ENCODE measurements at regions not wholly inside any gene's neighbourhood (a gene's known extent, or its start where the extent isn't known, plus 50 kb on each side); places are given as distances from the start of the nearest gene placed in this dataset.
"Not testable (repeated sequence)": the region's sequence is repeated elsewhere in the genome, so short reads cannot be mapped to it uniquely, and the experiment has no call there.

DNA sequence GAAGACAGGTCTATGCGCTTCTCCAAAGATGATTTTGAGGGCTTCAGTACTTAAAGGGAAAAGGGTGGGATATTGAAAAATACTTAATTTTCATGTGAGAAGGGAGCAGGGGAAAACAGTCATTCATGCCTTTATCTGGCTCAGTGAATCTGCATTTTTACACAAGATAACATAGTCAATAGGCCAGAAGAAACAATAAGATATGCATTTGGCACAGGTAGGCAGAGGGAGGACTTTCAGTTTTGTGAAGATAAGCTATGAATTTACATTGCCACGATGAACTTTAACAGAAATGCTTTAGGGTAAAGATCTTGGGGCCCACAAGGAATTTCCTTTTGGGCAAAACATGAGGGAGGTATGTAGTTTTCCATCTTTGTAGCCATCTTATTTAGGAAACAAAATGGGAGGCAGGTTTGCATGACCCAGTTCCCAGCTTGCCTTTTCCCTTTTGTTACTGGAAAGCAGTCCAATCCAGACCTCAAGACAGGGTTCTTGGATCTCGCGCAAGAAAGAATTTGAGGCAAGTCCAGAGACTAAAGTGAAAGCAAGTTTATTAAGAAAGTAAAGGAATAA lies 504.2 kb downstream of the IGSF11 start:
- Mint-ChIP-seq H3K4me1 (no peaks in the 10 kb centered on the region), H3K27me3 (ENCODE audit: low read depth, poor library complexity) (no peaks in the 10 kb centered on the region), H3K36me3 (ENCODE audit: low read depth) (no peaks in the 10 kb centered on the region), H3K27ac (no peak overlapping the region), H3K9me3 (no peaks in the 10 kb centered on the region), H3K4me3 (no peak overlapping the region)
- DNase-seq = no peak
- TF ChIP-seq, protein P1, sequence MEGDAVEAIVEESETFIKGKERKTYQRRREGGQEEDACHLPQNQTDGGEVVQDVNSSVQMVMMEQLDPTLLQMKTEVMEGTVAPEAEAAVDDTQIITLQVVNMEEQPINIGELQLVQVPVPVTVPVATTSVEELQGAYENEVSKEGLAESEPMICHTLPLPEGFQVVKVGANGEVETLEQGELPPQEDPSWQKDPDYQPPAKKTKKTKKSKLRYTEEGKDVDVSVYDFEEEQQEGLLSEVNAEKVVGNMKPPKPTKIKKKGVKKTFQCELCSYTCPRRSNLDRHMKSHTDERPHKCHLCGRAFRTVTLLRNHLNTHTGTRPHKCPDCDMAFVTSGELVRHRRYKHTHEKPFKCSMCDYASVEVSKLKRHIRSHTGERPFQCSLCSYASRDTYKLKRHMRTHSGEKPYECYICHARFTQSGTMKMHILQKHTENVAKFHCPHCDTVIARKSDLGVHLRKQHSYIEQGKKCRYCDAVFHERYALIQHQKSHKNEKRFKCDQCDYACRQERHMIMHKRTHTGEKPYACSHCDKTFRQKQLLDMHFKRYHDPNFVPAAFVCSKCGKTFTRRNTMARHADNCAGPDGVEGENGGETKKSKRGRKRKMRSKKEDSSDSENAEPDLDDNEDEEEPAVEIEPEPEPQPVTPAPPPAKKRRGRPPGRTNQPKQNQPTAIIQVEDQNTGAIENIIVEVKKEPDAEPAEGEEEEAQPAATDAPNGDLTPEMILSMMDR (IDR thresholded peaks at IDR 0.05) = no peak

DNA sequence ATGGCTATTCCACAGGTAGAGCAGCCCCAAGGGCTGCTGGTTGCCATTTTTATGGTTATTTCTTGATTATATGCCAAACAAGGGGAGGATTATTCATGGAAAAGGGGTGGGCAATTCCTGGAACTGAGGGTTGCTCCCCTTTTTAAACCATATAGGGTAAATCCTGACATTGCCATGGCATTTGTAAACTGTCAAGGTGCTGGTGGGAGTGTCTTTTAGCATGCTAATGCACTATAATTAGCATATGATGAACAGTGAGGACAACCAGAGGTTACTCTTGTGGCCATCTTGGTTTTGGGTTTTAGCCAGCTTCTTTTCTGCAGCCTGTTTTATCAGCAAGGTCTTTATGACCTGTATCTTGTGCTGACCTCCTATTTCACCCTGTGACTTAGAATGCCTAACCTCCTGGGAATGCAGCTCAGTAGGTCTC lies 503.7 kb downstream of the IGSF11 start:
- H3K27me3 Mint-ChIP-seq (ENCODE audit: low read depth, poor library complexity); H3K4me3 Mint-ChIP-seq; H3K27ac Mint-ChIP-seq; H3K9me3 Mint-ChIP-seq; H3K4me1 Mint-ChIP-seq; DNase-seq; H3K36me3 Mint-ChIP-seq (ENCODE audit: low read depth): not testable (repeated sequence)

GRCh38 chr3:118531816-118532215 lies 502.8 kb downstream of the IGSF11 start:
- Mint-ChIP-seq H3K4me3 (no peak overlapping the region), H3K9me3 (no peaks in the 10 kb centered on the region), H3K27ac (no peak overlapping the region), H3K36me3 (ENCODE audit: low read depth) (no peaks in the 10 kb centered on the region), H3K4me1 (no peaks in the 10 kb centered on the region), H3K27me3 (ENCODE audit: low read depth, poor library complexity) (no peaks in the 10 kb centered on the region)
- no peak for DNase-seq
- TF ChIP-seq, protein P1 (IDR thresholded peaks at IDR 0.05) = no peak

DNA sequence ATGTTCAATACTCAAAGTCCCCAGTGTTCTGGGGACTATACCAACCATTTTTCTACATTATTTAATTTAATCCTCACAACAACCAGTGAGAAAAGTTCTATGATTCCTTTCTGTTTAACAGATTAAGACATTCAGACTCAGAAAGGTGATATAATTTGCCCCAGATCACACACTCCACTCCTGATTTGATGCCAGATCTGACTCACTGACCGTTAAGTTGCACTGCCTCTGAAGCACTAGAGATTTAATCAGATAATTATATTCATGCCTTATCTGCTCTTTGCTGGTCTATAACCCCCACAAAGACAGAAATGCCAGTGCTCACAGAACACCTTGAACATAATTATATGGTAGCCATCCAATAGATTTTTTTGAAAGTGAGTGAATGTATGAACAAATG lies 501.0 kb downstream of the IGSF11 start:
- H3K27me3 Mint-ChIP-seq (ENCODE audit: low read depth, poor library complexity) = no peaks in the 10 kb centered on the region
- no peak overlapping the region for H3K4me3 Mint-ChIP-seq
- no peaks in the 10 kb centered on the region for H3K36me3 Mint-ChIP-seq (ENCODE audit: low read depth)
- TF ChIP-seq, protein P1 (IDR thresholded peaks at IDR 0.05) = no peak
- H3K27ac Mint-ChIP-seq = no peak overlapping the region
- no peak for DNase-seq
- no peaks in the 10 kb centered on the region for H3K9me3 Mint-ChIP-seq
- no peaks in the 10 kb centered on the region for H3K4me1 Mint-ChIP-seq

DNA sequence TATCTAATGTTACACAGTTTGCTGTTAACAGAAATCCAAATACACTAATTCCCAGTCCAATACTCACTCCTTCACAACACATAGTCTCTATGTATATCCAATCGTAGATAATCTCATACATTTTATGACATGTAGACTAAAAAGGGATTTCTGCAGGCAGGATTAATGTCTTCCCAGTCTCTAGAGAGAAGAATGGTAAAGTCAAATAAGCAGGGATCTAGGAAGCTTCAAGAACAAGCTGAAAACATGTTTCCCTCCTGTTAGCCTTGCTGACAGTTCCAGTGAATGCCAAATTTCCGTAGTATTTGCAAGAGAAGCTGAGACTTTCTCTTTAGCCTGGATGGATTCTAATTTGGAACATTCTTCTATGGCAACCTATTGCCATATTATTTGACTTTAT lies 500.1 kb downstream of the IGSF11 start:
- DNase-seq = no peak
- no peaks in the 10 kb centered on the region for H3K27me3 Mint-ChIP-seq (ENCODE audit: low read depth, poor library complexity)
- no peak overlapping the region for H3K27ac Mint-ChIP-seq
- peaks cover 4% of the 10 kb centered on the region for H3K9me3 Mint-ChIP-seq
- TF ChIP-seq, protein P1 (IDR thresholded peaks at IDR 0.05) = no peak
- H3K4me1 Mint-ChIP-seq = peaks cover 4% of the 10 kb centered on the region
- no peak overlapping the region for H3K4me3 Mint-ChIP-seq
- no peaks in the 10 kb centered on the region for H3K36me3 Mint-ChIP-seq (ENCODE audit: low read depth)

DNA sequence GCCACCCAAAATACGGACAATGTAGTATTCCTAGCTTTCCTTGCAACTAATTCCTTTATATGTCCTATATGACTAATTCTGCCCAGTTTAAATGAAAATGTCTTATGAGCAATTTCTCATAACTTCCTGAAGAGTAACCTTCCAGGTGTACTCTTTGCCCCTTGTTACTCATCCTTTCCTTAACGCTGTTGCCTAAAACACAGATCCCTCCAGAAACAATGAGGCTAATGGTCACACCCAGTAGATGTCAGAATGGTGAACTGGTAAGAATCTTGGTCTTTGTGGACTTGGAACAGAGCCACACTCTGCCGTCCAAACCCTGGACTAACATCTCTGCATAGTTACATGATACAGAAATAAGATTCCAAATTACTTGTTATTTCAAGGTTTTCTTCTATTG lies 497.9 kb downstream of the IGSF11 start:
- Mint-ChIP-seq H3K36me3 (ENCODE audit: low read depth) (no peaks in the 10 kb centered on the region), H3K4me1 (peaks cover 24% of the 10 kb centered on the region), H3K9me3 (peaks cover 4% of the 10 kb centered on the region), H3K27ac (no peak overlapping the region), H3K4me3 (no peak overlapping the region), H3K27me3 (ENCODE audit: low read depth, poor library complexity) (no peaks in the 10 kb centered on the region)
- TF ChIP-seq, protein P1 (IDR thresholded peaks at IDR 0.05) = no peak
- DNase-seq = no peak

Data from nephron progenitor cell (in vitro differentiated cells).